ENCODE measurements at regions not wholly inside any gene's neighbourhood (a gene's known extent, or its start where the extent isn't known, plus 50 kb on each side); places are given as distances from the start of the nearest gene placed in this dataset.

DNA sequence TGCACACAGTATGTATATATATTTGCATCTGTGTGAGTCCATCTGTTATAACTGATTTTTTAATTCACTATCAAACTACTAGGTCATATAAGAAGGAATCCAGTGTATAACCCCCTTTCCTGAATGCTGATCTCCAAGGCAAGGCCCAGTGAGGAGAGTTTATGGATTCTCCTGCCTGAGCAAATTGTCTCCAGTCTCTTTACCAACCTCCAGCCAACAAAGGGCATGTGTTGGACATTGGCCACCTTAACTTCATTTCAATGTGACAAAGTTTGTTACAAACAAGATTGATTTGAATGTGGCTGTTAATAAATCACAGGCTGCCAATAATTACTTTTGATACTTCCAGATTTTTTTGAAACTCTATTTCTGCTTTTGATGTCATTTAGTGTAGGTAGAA is 191.6 kb downstream of the HAO1 start:
- CTCF ChIA-PET, result no interaction called here
- no peak for TF ChIP-seq ZNF24 (tag by site-specific recombination; IDR thresholded peaks at IDR 0.05)
- TF ChIP-seq REPIN1 (tag by site-specific recombination; IDR thresholded peaks at IDR 0.05; ENCODE audit: low read depth), result no peak
- POLR2A ChIA-PET, result no interaction called here

DNA sequence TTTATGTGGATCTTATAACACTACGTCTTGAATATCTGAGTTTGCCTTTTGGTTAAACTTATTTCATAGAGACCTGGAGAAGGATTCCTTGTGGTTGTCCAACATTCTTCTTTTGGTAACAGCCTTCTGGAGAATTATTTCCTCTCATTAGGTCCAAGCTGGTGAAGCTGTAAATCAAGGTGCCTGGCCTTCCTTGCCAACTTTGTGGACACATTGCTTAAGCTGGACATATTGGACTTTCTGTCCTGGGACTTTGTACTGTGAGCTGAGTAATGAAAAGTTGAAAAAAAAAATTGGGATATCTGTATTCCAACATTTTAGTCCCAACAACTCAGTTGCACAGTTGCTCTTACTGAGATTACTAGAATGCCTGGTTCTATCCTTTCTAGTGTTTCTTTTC is 186.2 kb downstream of the HAO1 start:
- Histone ChIP-seq H3K36me3 (ENCODE audit: control insufficient read depth in 2 of 2, insufficient read depth in 1 of 2, low read length in 2 of 2) (no peaks in the 10 kb centered on the region), H3K4me1 (ENCODE audit: control insufficient read depth, insufficient read depth, low read length) (no peaks in the 10 kb centered on the region), H3K9me3 (ENCODE audit: control insufficient read depth, insufficient read depth, low read depth, low read length) (no peaks in the 10 kb centered on the region), H3K27ac (ENCODE audit: extremely low read depth, low read depth, low read length) (no peak overlapping the region), H3K4me3 (ENCODE audit: low read depth, low read length) (no peak overlapping the region)
- ChIA-PET POLR2A (no interaction called here), CTCF (interaction anchor here (0.7 kb wide), 1 partner anchor 37 kb away, joined by 5 read pairs; no protein-coding TSS in a partner anchor)
- TF ChIP-seq ZNF514 (tag by site-specific recombination; IDR thresholded peaks at IDR 0.05) (no peak), ZNF785 (tag by site-specific recombination; IDR thresholded peaks at IDR 0.05) (no peak), ZNF433 (tag by site-specific recombination; IDR thresholded peaks at IDR 0.05; ENCODE audit: low read depth) (no peak), ZNF626 (tag by site-specific recombination; IDR thresholded peaks at IDR 0.05) (no peak), ZNF114 (tag by site-specific recombination; IDR thresholded peaks at IDR 0.05) (no peak), ZNF157 (tag by site-specific recombination; IDR thresholded peaks at IDR 0.05) (no peak), ZNF398 (tag by site-specific recombination; IDR thresholded peaks at IDR 0.05) (no peak), ZNF416 (tag by site-specific recombination; IDR thresholded peaks at IDR 0.05) (no peak)

More for the DNA sequence above, 191.6 kb downstream of the HAO1 start:
- Histone ChIP-seq H3K4me3 (ENCODE audit: low read depth, low read length) (no peak overlapping the region), H3K27ac (ENCODE audit: extremely low read depth, low read depth, low read length) (no peak overlapping the region), H3K9me3 (ENCODE audit: control insufficient read depth, insufficient read depth, low read depth, low read length) (no peaks in the 10 kb centered on the region), H3K36me3 (ENCODE audit: control insufficient read depth in 2 of 2, insufficient read depth in 1 of 2, low read length in 2 of 2) (no peaks in the 10 kb centered on the region), H3K4me1 (ENCODE audit: control insufficient read depth, insufficient read depth, low read length) (no peaks in the 10 kb centered on the region)

DNA sequence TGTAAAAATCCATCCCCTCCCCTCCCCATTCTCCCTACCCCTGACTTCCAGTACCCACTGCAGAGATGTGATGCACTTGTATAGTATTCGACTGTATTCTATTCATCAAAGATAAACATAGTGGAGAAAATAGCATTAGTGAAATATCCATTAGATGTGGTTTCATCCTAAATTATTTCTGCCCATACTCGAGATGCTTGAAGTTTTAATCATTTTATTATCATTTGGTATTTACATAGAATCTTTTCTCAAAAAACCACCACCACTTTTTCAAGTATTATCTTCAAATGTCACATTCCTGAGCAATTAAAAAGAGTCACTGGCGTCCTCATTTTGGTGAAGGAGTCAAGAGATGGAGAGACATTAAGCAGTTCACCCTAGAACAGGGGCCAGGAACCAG is 181.9 kb downstream of the HAO1 start:
- no peaks in the 10 kb centered on the region for H3K36me3 ChIP-seq (ENCODE audit: control insufficient read depth in 2 of 2, insufficient read depth in 1 of 2, low read length in 2 of 2)
- ChIA-PET CTCF (no interaction called here), POLR2A (no interaction called here)
- no peaks in the 10 kb centered on the region for H3K9me3 ChIP-seq (ENCODE audit: control insufficient read depth, insufficient read depth, low read depth, low read length)
- H3K27ac ChIP-seq (ENCODE audit: extremely low read depth, low read depth, low read length), result no peak overlapping the region
- H3K4me3 ChIP-seq (ENCODE audit: low read depth, low read length), result no peak overlapping the region
- no peaks in the 10 kb centered on the region for H3K4me1 ChIP-seq (ENCODE audit: control insufficient read depth, insufficient read depth, low read length)
- TF ChIP-seq ZNF792 (tag by site-specific recombination; IDR thresholded peaks at IDR 0.05) (no peak), PRDM10 (tag by site-specific recombination; IDR thresholded peaks at IDR 0.05) (no peak), ZNF785 (tag by site-specific recombination; IDR thresholded peaks at IDR 0.05) (no peak), MYNN (tag by site-specific recombination; IDR thresholded peaks at IDR 0.05; ENCODE audit: borderline replicate concordance) (no peak), KLF7 (tag by site-specific recombination; IDR thresholded peaks at IDR 0.05; ENCODE audit: borderline replicate concordance) (no peak), REST (tag by site-specific recombination; IDR thresholded peaks at IDR 0.05) (no peak), ZNF23 (tag by site-specific recombination; IDR thresholded peaks at IDR 0.05; ENCODE audit: borderline replicate concordance) (no peak), ZNF214 (tag by site-specific recombination; IDR thresholded peaks at IDR 0.05; ENCODE audit: borderline replicate concordance) (no peak), ZNF202 (tag by site-specific recombination; IDR thresholded peaks at IDR 0.05; ENCODE audit: borderline replicate concordance) (no peak), ZNF335 (tag by site-specific recombination; conservative IDR thresholded peaks at IDR 0.05) (no peak), ZNF585B (tag by site-specific recombination; IDR thresholded peaks at IDR 0.05) (no peak), ZNF175 (tag by site-specific recombination; IDR thresholded peaks at IDR 0.05) (no peak)
- TF ChIP-seq, protein P1, sequence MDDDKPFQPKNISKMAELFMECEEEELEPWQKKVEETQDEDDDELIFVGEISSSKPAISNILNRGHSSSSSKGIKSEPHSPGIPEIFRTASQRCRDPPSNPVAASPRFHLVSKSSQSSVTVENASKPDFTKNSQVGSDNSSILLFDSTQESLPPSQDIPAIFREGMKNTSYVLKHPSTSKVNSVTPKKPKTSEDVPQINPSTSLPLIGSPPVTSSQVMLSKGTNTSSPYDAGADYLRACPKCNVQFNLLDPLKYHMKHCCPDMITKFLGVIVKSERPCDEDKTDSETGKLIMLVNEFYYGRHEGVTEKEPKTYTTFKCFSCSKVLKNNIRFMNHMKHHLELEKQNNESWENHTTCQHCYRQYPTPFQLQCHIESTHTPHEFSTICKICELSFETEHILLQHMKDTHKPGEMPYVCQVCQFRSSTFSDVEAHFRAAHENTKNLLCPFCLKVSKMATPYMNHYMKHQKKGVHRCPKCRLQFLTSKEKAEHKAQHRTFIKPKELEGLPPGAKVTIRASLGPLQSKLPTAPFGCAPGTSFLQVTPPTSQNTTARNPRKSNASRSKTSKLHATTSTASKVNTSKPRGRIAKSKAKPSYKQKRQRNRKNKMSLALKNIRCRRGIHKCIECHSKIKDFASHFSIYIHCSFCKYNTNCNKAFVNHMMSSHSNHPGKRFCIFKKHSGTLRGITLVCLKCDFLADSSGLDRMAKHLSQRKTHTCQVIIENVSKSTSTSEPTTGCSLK (tag by site-specific recombination; IDR thresholded peaks at IDR 0.05), result no peak
